ENCODE measurements at regions not wholly inside any gene's neighbourhood (a gene's known extent, or its start where the extent isn't known, plus 50 kb on each side); places are given as distances from the start of the nearest gene placed in this dataset.

DNA sequence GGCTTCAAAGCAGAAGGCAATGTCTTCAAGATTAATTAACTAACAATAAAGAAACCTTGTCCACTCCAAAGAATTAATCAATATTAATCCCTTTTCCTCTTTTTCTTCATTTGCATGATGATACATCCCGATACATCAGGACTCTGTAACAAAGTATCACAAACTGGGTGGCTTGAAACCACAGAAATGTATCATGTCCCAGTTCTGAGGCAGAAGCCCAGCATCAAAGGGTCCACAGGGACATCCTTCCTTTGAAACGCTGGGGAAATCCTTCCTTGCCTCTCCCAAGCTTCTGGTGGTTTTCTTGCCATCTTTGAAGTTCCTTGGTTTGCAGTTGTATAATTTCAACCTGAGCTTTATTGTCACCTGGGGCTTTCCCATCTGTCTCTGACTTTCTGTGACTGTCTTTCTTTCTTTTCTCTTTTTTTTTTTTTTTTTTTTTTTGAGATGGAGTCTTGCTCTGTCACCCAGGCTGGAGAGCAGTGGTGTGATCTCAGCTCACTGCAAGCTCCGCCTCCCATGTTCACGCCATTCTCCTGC lies 210.2 kb upstream of the ADARB2 start:
- TF ChIP-seq GABPA (IDR thresholded peaks at IDR 0.05 in 1 of 2, conservative IDR thresholded peaks at IDR 0.05 in 1 of 2) (no peak), JUND (IDR thresholded peaks at IDR 0.05) (no peak), TAF1 (conservative IDR thresholded peaks at IDR 0.05) (no peak), YY1 (IDR thresholded peaks at IDR 0.05) (no peak), RAD21 (IDR thresholded peaks at IDR 0.05) (no peak), SP1 (IDR thresholded peaks at IDR 0.05) (no peak), EGR1 (IDR thresholded peaks at IDR 0.05; ENCODE audit: low read depth in 2 of 2) (no peak), RXRA (IDR thresholded peaks at IDR 0.05) (no peak), HNF4G (IDR thresholded peaks at IDR 0.05) (no peak)
- TF ChIP-seq, protein P1, sequence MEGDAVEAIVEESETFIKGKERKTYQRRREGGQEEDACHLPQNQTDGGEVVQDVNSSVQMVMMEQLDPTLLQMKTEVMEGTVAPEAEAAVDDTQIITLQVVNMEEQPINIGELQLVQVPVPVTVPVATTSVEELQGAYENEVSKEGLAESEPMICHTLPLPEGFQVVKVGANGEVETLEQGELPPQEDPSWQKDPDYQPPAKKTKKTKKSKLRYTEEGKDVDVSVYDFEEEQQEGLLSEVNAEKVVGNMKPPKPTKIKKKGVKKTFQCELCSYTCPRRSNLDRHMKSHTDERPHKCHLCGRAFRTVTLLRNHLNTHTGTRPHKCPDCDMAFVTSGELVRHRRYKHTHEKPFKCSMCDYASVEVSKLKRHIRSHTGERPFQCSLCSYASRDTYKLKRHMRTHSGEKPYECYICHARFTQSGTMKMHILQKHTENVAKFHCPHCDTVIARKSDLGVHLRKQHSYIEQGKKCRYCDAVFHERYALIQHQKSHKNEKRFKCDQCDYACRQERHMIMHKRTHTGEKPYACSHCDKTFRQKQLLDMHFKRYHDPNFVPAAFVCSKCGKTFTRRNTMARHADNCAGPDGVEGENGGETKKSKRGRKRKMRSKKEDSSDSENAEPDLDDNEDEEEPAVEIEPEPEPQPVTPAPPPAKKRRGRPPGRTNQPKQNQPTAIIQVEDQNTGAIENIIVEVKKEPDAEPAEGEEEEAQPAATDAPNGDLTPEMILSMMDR (IDR thresholded peaks at IDR 0.05; ENCODE audit: low read depth, low read length, missing input control) = no peak
- TF ChIP-seq, protein P2, sequence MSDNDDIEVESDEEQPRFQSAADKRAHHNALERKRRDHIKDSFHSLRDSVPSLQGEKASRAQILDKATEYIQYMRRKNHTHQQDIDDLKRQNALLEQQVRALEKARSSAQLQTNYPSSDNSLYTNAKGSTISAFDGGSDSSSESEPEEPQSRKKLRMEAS (IDR thresholded peaks at IDR 0.05) = no peak
- TF ChIP-seq, protein P3, sequence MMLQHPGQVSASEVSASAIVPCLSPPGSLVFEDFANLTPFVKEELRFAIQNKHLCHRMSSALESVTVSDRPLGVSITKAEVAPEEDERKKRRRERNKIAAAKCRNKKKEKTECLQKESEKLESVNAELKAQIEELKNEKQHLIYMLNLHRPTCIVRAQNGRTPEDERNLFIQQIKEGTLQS (IDR thresholded peaks at IDR 0.05) = no peak
- TF ChIP-seq, protein P4, sequence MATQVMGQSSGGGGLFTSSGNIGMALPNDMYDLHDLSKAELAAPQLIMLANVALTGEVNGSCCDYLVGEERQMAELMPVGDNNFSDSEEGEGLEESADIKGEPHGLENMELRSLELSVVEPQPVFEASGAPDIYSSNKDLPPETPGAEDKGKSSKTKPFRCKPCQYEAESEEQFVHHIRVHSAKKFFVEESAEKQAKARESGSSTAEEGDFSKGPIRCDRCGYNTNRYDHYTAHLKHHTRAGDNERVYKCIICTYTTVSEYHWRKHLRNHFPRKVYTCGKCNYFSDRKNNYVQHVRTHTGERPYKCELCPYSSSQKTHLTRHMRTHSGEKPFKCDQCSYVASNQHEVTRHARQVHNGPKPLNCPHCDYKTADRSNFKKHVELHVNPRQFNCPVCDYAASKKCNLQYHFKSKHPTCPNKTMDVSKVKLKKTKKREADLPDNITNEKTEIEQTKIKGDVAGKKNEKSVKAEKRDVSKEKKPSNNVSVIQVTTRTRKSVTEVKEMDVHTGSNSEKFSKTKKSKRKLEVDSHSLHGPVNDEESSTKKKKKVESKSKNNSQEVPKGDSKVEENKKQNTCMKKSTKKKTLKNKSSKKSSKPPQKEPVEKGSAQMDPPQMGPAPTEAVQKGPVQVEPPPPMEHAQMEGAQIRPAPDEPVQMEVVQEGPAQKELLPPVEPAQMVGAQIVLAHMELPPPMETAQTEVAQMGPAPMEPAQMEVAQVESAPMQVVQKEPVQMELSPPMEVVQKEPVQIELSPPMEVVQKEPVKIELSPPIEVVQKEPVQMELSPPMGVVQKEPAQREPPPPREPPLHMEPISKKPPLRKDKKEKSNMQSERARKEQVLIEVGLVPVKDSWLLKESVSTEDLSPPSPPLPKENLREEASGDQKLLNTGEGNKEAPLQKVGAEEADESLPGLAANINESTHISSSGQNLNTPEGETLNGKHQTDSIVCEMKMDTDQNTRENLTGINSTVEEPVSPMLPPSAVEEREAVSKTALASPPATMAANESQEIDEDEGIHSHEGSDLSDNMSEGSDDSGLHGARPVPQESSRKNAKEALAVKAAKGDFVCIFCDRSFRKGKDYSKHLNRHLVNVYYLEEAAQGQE (IDR thresholded peaks at IDR 0.05) = no peak
- TF ChIP-seq, protein P5, sequence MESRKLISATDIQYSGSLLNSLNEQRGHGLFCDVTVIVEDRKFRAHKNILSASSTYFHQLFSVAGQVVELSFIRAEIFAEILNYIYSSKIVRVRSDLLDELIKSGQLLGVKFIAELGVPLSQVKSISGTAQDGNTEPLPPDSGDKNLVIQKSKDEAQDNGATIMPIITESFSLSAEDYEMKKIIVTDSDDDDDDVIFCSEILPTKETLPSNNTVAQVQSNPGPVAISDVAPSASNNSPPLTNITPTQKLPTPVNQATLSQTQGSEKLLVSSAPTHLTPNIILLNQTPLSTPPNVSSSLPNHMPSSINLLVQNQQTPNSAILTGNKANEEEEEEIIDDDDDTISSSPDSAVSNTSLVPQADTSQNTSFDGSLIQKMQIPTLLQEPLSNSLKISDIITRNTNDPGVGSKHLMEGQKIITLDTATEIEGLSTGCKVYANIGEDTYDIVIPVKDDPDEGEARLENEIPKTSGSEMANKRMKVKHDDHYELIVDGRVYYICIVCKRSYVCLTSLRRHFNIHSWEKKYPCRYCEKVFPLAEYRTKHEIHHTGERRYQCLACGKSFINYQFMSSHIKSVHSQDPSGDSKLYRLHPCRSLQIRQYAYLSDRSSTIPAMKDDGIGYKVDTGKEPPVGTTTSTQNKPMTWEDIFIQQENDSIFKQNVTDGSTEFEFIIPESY (IDR thresholded peaks at IDR 0.05) = no peak
